WTC11 (cell line): ENCODE measurements at regions not wholly inside any gene's neighbourhood (a gene's known extent, or its start where the extent isn't known, plus 50 kb on each side); places are given as distances from the start of the nearest gene placed in this dataset.

Experiments
- ATAC-seq: fragments of 200-7000 bp; cut with Tn5 transposase; 2 replicates; pipeline ENCODE4 v1.10.0; 2021; ENCODE audit warnings: mild to moderate bottlenecking, moderate library complexity
- CTCF ChIA-PET: fragments of 300-600 bp; sonication (Branson Sonifier 250); formaldehyde crosslinking; loops from one replicate; lab custom pipeline; 2021; ENCODE audit warnings: antibody characterized with exemption; lab: Charles Lee
- POLR2A ChIA-PET: fragments of 350-600 bp; sonication (Branson Sonifier 250); formaldehyde crosslinking; loops from one replicate; lab custom pipeline; 2021; ENCODE audit warnings: antibody characterized with exemption; lab: Charles Lee
- DNase-seq: peaks from one replicate; pipeline ENCODE4 v3.0.0; 2021; ENCODE audit warnings: low spot score
- H3K27ac Mint-ChIP-seq: 2 replicates; pipeline ENCODE4 v1.8.0; 2021; ENCODE audit warnings: mixed read lengths
- H3K27me3 Mint-ChIP-seq: 2 replicates; pipeline ENCODE4 v1.8.0; 2021; ENCODE audit warnings: low read depth, mild to moderate bottlenecking, moderate library complexity, mixed read lengths
- H3K36me3 Mint-ChIP-seq: 2 replicates; pipeline ENCODE4 v1.8.0; 2021; ENCODE audit warnings: mixed read lengths
- H3K4me1 Mint-ChIP-seq: 2 replicates; pipeline ENCODE4 v1.8.0; 2022; ENCODE audit warnings: mixed read lengths
- H3K4me3 Mint-ChIP-seq: 2 replicates; pipeline ENCODE4 v1.8.0; 2021; ENCODE audit warnings: mild to moderate bottlenecking, moderate library complexity, mixed read lengths
- H3K9me3 Mint-ChIP-seq: 2 replicates; pipeline ENCODE4 v1.8.0; 2021; ENCODE audit warnings: mixed read lengths
- CREB1 ChIP-seq: sonication (generic); formaldehyde crosslinking; IDR thresholded peaks from 2 replicates; pipeline ENCODE4 v1.8.0; 2023; ENCODE audit warnings: mild to moderate bottlenecking, missing genetic modification reagents
- EMX1 ChIP-seq: fragments of 250-450 bp; sonication (Bioruptor Pico); IDR thresholded peaks from 2 replicates; pipeline ENCODE4 v1.8.0; 2021; ENCODE audit warnings: mild to moderate bottlenecking
- ESRRA ChIP-seq: sonication (generic); formaldehyde crosslinking; IDR thresholded peaks from 2 replicates; pipeline ENCODE4 v1.8.1; 2022; ENCODE audit warnings: mild to moderate bottlenecking, missing genetic modification reagents, borderline replicate concordance
- FOXJ3 ChIP-seq: sonication (generic); formaldehyde crosslinking; IDR thresholded peaks from 2 replicates; pipeline ENCODE4 v1.9.0; 2021; ENCODE audit warnings: missing genetic modification reagents, mild to moderate bottlenecking, borderline replicate concordance
- GABPB1 ChIP-seq: sonication (generic); formaldehyde crosslinking; IDR thresholded peaks from 2 replicates; pipeline ENCODE4 v1.8.1; 2023; ENCODE audit warnings: mild to moderate bottlenecking, missing genetic modification reagents
- GRHL2 ChIP-seq: fragments of 250-450 bp; sonication (Bioruptor Pico); IDR thresholded peaks from 2 replicates; pipeline ENCODE4 v1.8.0; 2022; ENCODE audit warnings: mild to moderate bottlenecking, moderate library complexity; ENCODE audit not compliant: insufficient replicate concordance, severe bottlenecking
- HMGA2 ChIP-seq: fragments of 250-450 bp; sonication (Bioruptor Pico); IDR thresholded peaks from 2 replicates; pipeline ENCODE4 v1.4.0; 2021; ENCODE audit warnings: mild to moderate bottlenecking, moderate library complexity
- JUN ChIP-seq: sonication (generic); formaldehyde crosslinking; IDR thresholded peaks from 2 replicates; pipeline ENCODE4 v1.8.0; 2023; ENCODE audit warnings: mild to moderate bottlenecking, missing genetic modification reagents
- MXD4 ChIP-seq: fragments of 250-450 bp; sonication (Bioruptor Pico); IDR thresholded peaks from 2 replicates; pipeline ENCODE4 v1.8.0; 2021; ENCODE audit warnings: mild to moderate bottlenecking, moderate library complexity, borderline replicate concordance
- NR1H2 ChIP-seq: sonication (generic); formaldehyde crosslinking; IDR thresholded peaks from 2 replicates; pipeline ENCODE4 v1.9.0; 2021; ENCODE audit warnings: mild to moderate bottlenecking, moderate library complexity, missing genetic modification reagents
- NR3C1 ChIP-seq: sonication (generic); formaldehyde crosslinking; conservative IDR thresholded peaks from 2 replicates; pipeline ENCODE4 v1.8.1; 2023; ENCODE audit warnings: low read depth, mild to moderate bottlenecking, missing genetic modification reagents
- SOX15 ChIP-seq: fragments of 250-450 bp; sonication (Bioruptor Pico); IDR thresholded peaks from 2 replicates; pipeline ENCODE4 v1.9.0; 2021; ENCODE audit warnings: mild to moderate bottlenecking
- SP1 ChIP-seq: sonication (generic); formaldehyde crosslinking; conservative IDR thresholded peaks from 2 replicates; pipeline ENCODE4 v1.8.1; 2022; ENCODE audit warnings: missing genetic modification reagents
- TEAD1 ChIP-seq: sonication (generic); formaldehyde crosslinking; IDR thresholded peaks from 2 replicates; pipeline ENCODE4 v1.8.0; 2022; ENCODE audit warnings: mild to moderate bottlenecking, missing genetic modification reagents
- TP53 ChIP-seq: sonication (generic); formaldehyde crosslinking; IDR thresholded peaks from 2 replicates; pipeline ENCODE4 v1.8.1; 2023; ENCODE audit warnings: mild to moderate bottlenecking, missing genetic modification reagents
- ZNF396 ChIP-seq: fragments of 250-450 bp; sonication (Bioruptor Pico); IDR thresholded peaks from 2 replicates; pipeline ENCODE4 v1.8.0; 2021; ENCODE audit warnings: mild to moderate bottlenecking, moderate library complexity, borderline replicate concordance
- ZNF423 ChIP-seq: fragments of 250-450 bp; sonication (Bioruptor Pico); IDR thresholded peaks from 2 replicates; pipeline ENCODE4 v2.1.2; 2022; ENCODE audit warnings: mild to moderate bottlenecking, moderate library complexity
- TF ChIP-seq, protein P1 (sequence below): sonication (generic); formaldehyde crosslinking; IDR thresholded peaks from 2 replicates; pipeline ENCODE4 v1.8.0; 2022; ENCODE audit warnings: mild to moderate bottlenecking, missing genetic modification reagents
- TF ChIP-seq, protein P2 (sequence below): fragments of 250-450 bp; sonication (Bioruptor Pico); IDR thresholded peaks from 2 replicates; pipeline ENCODE4 v2.1.2; 2022; ENCODE audit warnings: mild to moderate bottlenecking, moderate library complexity
- TF ChIP-seq, protein P3 (sequence below): sonication (generic); formaldehyde crosslinking; IDR thresholded peaks from 2 replicates; pipeline ENCODE4 v1.8.1; 2022; ENCODE audit warnings: mild to moderate bottlenecking, missing genetic modification reagents, moderate library complexity, borderline replicate concordance
- TF ChIP-seq, protein P4 (sequence below): sonication (generic); formaldehyde crosslinking; conservative IDR thresholded peaks from 2 replicates; pipeline ENCODE4 v1.8.1; 2022; ENCODE audit warnings: mild to moderate bottlenecking, missing genetic modification reagents
- TF ChIP-seq, protein P5 (sequence below): sonication (generic); formaldehyde crosslinking; IDR thresholded peaks from 2 replicates; pipeline ENCODE4 v1.8.1; 2023; ENCODE audit warnings: mild to moderate bottlenecking, missing genetic modification reagents
- TF ChIP-seq, protein P6 (sequence below): sonication (generic); formaldehyde crosslinking; IDR thresholded peaks from 2 replicates; pipeline ENCODE4 v1.8.1; 2022; ENCODE audit warnings: low read depth, missing genetic modification reagents, borderline replicate concordance
- TF ChIP-seq, protein P7 (sequence below): sonication (generic); formaldehyde crosslinking; IDR thresholded peaks from 2 replicates; pipeline ENCODE4 v1.8.1; 2022; ENCODE audit warnings: missing genetic modification reagents, borderline replicate concordance
- TF ChIP-seq, protein P8 (sequence below): sonication (generic); formaldehyde crosslinking; IDR thresholded peaks from 2 replicates; pipeline ENCODE4 v1.8.1; 2023; ENCODE audit warnings: mild to moderate bottlenecking, moderate library complexity, missing genetic modification reagents

DNA sequence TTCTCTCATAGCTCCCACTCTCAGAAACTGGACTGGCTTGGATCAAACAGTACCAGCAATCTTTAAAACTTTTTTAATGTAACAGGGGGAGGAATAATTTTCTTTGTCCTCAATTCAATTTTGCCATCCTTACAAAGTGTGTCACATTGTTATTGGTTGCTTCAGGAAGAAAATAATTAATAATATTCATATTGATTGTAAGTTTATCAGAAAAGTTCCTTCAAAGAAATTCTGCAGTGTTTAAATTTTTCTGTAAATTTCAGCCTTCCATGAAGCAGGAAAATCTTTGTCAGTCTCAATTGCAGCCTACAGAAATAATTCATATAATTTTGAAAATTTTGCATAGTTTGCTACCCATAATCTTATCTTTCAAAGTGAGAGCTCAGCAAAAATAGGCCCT, 1119.1 kb upstream of the ATXN7L3B start:
- Mint-ChIP-seq H3K36me3 (peaks cover 21% of the 10 kb centered on the region), H3K4me1 (no peaks in the 10 kb centered on the region), H3K27me3 (no peaks in the 10 kb centered on the region), H3K27ac (no peak overlapping the region), H3K9me3 (peaks cover 42% of the 10 kb centered on the region), H3K4me3 (no peak overlapping the region)
- POLR2A ChIA-PET, result no interaction called here
- TF ChIP-seq, protein P1, sequence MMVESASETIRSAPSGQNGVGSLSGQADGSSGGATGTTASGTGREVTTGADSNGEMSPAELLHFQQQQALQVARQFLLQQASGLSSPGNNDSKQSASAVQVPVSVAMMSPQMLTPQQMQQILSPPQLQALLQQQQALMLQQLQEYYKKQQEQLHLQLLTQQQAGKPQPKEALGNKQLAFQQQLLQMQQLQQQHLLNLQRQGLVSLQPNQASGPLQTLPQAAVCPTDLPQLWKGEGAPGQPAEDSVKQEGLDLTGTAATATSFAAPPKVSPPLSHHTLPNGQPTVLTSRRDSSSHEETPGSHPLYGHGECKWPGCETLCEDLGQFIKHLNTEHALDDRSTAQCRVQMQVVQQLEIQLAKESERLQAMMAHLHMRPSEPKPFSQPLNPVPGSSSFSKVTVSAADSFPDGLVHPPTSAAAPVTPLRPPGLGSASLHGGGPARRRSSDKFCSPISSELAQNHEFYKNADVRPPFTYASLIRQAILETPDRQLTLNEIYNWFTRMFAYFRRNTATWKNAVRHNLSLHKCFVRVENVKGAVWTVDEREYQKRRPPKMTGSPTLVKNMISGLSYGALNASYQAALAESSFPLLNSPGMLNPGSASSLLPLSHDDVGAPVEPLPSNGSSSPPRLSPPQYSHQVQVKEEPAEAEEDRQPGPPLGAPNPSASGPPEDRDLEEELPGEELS, result no peak
- TF ChIP-seq, protein P2, sequence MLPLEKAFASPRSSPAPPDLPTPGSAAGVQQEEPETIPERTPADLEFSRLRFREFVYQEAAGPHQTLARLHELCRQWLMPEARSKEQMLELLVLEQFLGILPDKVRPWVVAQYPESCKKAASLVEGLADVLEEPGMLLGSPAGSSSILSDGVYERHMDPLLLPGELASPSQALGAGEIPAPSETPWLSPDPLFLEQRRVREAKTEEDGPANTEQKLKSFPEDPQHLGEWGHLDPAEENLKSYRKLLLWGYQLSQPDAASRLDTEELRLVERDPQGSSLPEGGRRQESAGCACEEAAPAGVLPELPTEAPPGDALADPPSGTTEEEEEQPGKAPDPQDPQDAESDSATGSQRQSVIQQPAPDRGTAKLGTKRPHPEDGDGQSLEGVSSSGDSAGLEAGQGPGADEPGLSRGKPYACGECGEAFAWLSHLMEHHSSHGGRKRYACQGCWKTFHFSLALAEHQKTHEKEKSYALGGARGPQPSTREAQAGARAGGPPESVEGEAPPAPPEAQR (CRISPR knock-in tag), result no peak
- TF ChIP-seq NR3C1, result no peak
- TF ChIP-seq MXD4 (CRISPR knock-in tag), result no peak
- no peak for TF ChIP-seq ESRRA (CRISPR knock-in tag)
- no peak for TF ChIP-seq HMGA2 (CRISPR knock-in tag)
- TF ChIP-seq TP53 (CRISPR knock-in tag), result no peak
- no peak for TF ChIP-seq GRHL2 (CRISPR knock-in tag)
- no peak for TF ChIP-seq SP1 (CRISPR knock-in tag)
- TF ChIP-seq JUN (CRISPR knock-in tag), result no peak
- TF ChIP-seq CREB1 (CRISPR knock-in tag), result no peak
- no peak for TF ChIP-seq TEAD1 (CRISPR knock-in tag)
- TF ChIP-seq NR1H2 (CRISPR knock-in tag), result no peak
- TF ChIP-seq, protein P3, sequence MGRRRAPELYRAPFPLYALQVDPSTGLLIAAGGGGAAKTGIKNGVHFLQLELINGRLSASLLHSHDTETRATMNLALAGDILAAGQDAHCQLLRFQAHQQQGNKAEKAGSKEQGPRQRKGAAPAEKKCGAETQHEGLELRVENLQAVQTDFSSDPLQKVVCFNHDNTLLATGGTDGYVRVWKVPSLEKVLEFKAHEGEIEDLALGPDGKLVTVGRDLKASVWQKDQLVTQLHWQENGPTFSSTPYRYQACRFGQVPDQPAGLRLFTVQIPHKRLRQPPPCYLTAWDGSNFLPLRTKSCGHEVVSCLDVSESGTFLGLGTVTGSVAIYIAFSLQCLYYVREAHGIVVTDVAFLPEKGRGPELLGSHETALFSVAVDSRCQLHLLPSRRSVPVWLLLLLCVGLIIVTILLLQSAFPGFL (CRISPR knock-in tag), result no peak
- TF ChIP-seq, protein P4, sequence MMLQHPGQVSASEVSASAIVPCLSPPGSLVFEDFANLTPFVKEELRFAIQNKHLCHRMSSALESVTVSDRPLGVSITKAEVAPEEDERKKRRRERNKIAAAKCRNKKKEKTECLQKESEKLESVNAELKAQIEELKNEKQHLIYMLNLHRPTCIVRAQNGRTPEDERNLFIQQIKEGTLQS (CRISPR knock-in tag), result no peak
- TF ChIP-seq FOXJ3 (CRISPR knock-in tag), result no peak
- no peak for TF ChIP-seq SOX15 (CRISPR knock-in tag)
- ATAC-seq (no peak), DNase-seq (no peak)
- CTCF ChIA-PET, result no interaction called here

DNA sequence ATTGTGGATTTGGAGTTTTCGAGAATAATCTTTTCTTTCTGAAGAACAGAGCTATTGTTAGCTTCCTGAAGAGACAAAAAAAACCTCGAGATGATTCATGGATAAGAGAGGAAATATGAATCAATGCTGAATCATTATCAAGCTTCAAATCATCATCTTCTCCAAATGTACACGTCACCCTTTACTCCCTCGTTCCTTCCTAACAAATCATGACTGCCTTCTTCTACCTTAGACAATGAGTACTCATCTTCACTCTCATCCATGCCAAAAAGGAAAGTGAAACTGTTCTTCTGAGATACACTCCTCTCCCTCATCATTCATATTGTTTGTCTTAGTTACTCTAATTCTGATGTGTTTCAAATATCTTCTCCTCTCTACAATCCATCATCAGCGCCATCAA, 1115.8 kb upstream of the ATXN7L3B start:
- no peak for DNase-seq
- H3K27me3 Mint-ChIP-seq, result no peaks in the 10 kb centered on the region
- no peaks in the 10 kb centered on the region for H3K4me1 Mint-ChIP-seq
- peaks cover 24% of the 10 kb centered on the region for H3K36me3 Mint-ChIP-seq
- H3K4me3 Mint-ChIP-seq, result no peak overlapping the region
- ATAC-seq, result no peak
- ChIA-PET CTCF (no interaction called here), POLR2A (no interaction called here)
- H3K27ac Mint-ChIP-seq, result no peak overlapping the region
- H3K9me3 Mint-ChIP-seq, result peaks cover 39% of the 10 kb centered on the region
- TF ChIP-seq FOXJ3 (CRISPR knock-in tag), result no peak
- no peak for TF ChIP-seq TP53 (CRISPR knock-in tag)
- TF ChIP-seq GABPB1 (CRISPR knock-in tag), result no peak
- TF ChIP-seq, protein P5, sequence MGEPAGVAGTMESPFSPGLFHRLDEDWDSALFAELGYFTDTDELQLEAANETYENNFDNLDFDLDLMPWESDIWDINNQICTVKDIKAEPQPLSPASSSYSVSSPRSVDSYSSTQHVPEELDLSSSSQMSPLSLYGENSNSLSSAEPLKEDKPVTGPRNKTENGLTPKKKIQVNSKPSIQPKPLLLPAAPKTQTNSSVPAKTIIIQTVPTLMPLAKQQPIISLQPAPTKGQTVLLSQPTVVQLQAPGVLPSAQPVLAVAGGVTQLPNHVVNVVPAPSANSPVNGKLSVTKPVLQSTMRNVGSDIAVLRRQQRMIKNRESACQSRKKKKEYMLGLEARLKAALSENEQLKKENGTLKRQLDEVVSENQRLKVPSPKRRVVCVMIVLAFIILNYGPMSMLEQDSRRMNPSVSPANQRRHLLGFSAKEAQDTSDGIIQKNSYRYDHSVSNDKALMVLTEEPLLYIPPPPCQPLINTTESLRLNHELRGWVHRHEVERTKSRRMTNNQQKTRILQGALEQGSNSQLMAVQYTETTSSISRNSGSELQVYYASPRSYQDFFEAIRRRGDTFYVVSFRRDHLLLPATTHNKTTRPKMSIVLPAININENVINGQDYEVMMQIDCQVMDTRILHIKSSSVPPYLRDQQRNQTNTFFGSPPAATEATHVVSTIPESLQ, result no peak
- TF ChIP-seq EMX1, result no peak
- TF ChIP-seq ZNF396 (CRISPR knock-in tag), result no peak
- TF ChIP-seq, protein P6, sequence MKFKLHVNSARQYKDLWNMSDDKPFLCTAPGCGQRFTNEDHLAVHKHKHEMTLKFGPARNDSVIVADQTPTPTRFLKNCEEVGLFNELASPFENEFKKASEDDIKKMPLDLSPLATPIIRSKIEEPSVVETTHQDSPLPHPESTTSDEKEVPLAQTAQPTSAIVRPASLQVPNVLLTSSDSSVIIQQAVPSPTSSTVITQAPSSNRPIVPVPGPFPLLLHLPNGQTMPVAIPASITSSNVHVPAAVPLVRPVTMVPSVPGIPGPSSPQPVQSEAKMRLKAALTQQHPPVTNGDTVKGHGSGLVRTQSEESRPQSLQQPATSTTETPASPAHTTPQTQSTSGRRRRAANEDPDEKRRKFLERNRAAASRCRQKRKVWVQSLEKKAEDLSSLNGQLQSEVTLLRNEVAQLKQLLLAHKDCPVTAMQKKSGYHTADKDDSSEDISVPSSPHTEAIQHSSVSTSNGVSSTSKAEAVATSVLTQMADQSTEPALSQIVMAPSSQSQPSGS, result no peak
- TF ChIP-seq, protein P7, sequence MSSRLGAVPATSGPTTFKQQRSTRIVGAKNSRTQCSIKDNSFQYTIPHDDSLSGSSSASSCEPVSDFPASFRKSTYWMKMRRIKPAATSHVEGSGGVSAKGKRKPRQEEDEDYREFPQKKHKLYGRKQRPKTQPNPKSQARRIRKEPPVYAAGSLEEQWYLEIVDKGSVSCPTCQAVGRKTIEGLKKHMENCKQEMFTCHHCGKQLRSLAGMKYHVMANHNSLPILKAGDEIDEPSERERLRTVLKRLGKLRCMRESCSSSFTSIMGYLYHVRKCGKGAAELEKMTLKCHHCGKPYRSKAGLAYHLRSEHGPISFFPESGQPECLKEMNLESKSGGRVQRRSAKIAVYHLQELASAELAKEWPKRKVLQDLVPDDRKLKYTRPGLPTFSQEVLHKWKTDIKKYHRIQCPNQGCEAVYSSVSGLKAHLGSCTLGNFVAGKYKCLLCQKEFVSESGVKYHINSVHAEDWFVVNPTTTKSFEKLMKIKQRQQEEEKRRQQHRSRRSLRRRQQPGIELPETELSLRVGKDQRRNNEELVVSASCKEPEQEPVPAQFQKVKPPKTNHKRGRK (CRISPR knock-in tag), result no peak
- TF ChIP-seq, protein P8, sequence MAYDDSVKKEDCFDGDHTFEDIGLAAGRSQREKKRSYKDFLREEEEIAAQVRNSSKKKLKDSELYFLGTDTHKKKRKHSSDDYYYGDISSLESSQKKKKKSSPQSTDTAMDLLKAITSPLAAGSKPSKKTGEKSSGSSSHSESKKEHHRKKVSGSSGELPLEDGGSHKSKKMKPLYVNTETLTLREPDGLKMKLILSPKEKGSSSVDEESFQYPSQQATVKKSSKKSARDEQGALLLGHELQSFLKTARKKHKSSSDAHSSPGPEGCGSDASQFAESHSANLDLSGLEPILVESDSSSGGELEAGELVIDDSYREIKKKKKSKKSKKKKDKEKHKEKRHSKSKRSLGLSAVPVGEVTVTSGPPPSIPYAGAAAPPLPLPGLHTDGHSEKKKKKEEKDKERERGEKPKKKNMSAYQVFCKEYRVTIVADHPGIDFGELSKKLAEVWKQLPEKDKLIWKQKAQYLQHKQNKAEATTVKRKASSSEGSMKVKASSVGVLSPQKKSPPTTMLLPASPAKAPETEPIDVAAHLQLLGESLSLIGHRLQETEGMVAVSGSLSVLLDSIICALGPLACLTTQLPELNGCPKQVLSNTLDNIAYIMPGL (CRISPR knock-in tag), result no peak
- TF ChIP-seq ZNF423 (CRISPR knock-in tag), result no peak
